GM12892 (cell line): ENCODE measurements at regions not wholly inside any gene's neighbourhood (a gene's known extent, or its start where the extent isn't known, plus 50 kb on each side); places are given as distances from the start of the nearest gene placed in this dataset.

Experiments used
- POLR2A ChIP-seq: IDR thresholded peaks from 2 replicates; pipeline ENCODE4 v1.6.1; 2011; ENCODE audit warnings: low read depth, low read length, control low read depth
- POLR2AphosphoS5 ChIP-seq: IDR thresholded peaks from 2 replicates; pipeline ENCODE4 v1.6.1; 2011; ENCODE audit warnings: low read depth, low read length, control low read depth
- TAF1 ChIP-seq: IDR thresholded peaks from 2 replicates; pipeline ENCODE4 v1.6.1; 2011; ENCODE audit warnings: low read depth, mild to moderate bottlenecking, control low read depth, low read length, borderline replicate concordance

- TF ChIP-seq POLR2A = no peak
- TF ChIP-seq POLR2AphosphoS5 = no peak
- no peak for TF ChIP-seq TAF1
These were observed 278.6 kb downstream of the DSC3 start for GRCh38 chr18:30763902-30764350.
